GM21529 (cell line): ENCODE measurements at regions not wholly inside any gene's neighbourhood (a gene's known extent, or its start where the extent isn't known, plus 50 kb on each side); places are given as distances from the start of the nearest gene placed in this dataset.

Experiments used
- ATAC-seq: cut with Tn5 transposase; IDR thresholded peaks from one replicate; pipeline ENCODE4 v1.9.1; 2021; ENCODE audit not compliant: unreplicated experiment

GRCh38 chr12:127507341-127507740 is 759.6 kb upstream of the TMEM132C start:
- ATAC-seq = no peak

GRCh38 chr12:127509066-127509778 is 757.7 kb upstream of the TMEM132C start:
- no peak for ATAC-seq

- ATAC-seq = no peak
These were observed 751.0 kb upstream of the TMEM132C start for GRCh38 chr12:127515941-127516340.

GRCh38 chr12:127516467-127516866 is 750.5 kb upstream of the TMEM132C start:
- no peak for ATAC-seq

GRCh38 chr12:127519779-127520178 is 747.2 kb upstream of the TMEM132C start:
- ATAC-seq = no peak

GRCh38 chr12:127526925-127527324 is 740.0 kb upstream of the TMEM132C start:
- no peak for ATAC-seq

GRCh38 chr12:127528551-127528950 is 738.4 kb upstream of the TMEM132C start:
- ATAC-seq = no peak

GRCh38 chr12:127531542-127531941 is 735.4 kb upstream of the TMEM132C start:
- no peak for ATAC-seq

- no peak for ATAC-seq
These were observed 733.6 kb upstream of the TMEM132C start for GRCh38 chr12:127533353-127533752.

GRCh38 chr12:127536833-127537428 is 730.0 kb upstream of the TMEM132C start:
- no peak for ATAC-seq

- ATAC-seq = no peak
These were observed 728.7 kb upstream of the TMEM132C start for GRCh38 chr12:127538316-127538715.

GRCh38 chr12:127539226-127539858 is 727.6 kb upstream of the TMEM132C start:
- no peak for ATAC-seq

GRCh38 chr12:127542391-127542790 is 724.6 kb upstream of the TMEM132C start:
- ATAC-seq = no peak

GRCh38 chr12:127542931-127543330 is 724.0 kb upstream of the TMEM132C start:
- no peak for ATAC-seq

- no peak for ATAC-seq
These were observed 720.1 kb upstream of the TMEM132C start for GRCh38 chr12:127546721-127547505.

- no peak for ATAC-seq
These were observed 718.8 kb upstream of the TMEM132C start for GRCh38 chr12:127548123-127548553.

GRCh38 chr12:127550271-127550670 is 716.7 kb upstream of the TMEM132C start:
- ATAC-seq = no peak

GRCh38 chr12:127552838-127553237 is 714.1 kb upstream of the TMEM132C start:
- no peak for ATAC-seq

- ATAC-seq = no peak
These were observed 711.9 kb upstream of the TMEM132C start for GRCh38 chr12:127555071-127555470.

GRCh38 chr12:127556231-127556886 is 710.6 kb upstream of the TMEM132C start:
- no peak for ATAC-seq

- no peak for ATAC-seq
These were observed 708.6 kb upstream of the TMEM132C start for GRCh38 chr12:127558361-127558760.
